ENCODE measurements at regions not wholly inside any gene's neighbourhood (a gene's known extent, or its start where the extent isn't known, plus 50 kb on each side); places are given as distances from the start of the nearest gene placed in this dataset.
A peak's percentile ranks its signal among the peaks of the same experiment; 100 is the strongest.

DNA sequence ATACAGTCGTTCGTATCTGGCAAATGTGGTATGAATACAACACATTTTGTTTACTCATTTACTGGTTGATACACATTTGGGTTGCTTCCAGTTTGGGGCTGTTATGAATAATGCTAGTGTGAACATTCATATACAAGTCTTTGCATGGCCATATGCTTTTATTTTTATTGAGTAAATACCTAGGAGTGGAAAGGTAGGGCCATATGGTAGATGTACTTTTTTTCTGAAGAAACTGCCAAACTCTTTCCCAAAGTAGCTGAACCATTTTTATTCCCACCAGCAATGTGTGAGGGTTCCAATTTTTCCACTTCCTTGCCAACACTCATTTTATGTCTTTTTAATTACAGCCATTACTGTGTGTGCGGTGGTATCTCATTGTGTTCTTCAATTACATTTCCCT lies 496.2 kb upstream of the NRXN1 start:
- DNase-seq = no peak

DNA sequence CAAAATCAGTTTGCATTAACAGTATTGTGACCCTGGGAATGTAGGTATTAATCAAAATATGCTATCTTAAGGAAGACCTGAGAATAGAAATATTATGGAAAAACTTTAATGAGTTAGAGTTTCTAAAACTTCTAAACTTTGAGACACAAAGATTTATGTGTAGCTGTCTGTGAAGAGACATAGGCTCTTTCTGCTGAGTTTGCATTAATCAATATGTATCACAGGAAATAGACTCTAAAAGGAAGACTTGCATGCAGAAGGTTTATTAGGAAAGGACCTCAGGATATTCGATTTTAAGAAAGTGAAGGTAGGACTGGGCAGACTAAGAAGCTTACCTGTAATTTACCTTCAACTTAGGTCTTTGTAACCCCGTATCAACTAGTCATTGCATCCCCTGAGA lies 494.8 kb upstream of the NRXN1 start:
- no peak for DNase-seq

DNA sequence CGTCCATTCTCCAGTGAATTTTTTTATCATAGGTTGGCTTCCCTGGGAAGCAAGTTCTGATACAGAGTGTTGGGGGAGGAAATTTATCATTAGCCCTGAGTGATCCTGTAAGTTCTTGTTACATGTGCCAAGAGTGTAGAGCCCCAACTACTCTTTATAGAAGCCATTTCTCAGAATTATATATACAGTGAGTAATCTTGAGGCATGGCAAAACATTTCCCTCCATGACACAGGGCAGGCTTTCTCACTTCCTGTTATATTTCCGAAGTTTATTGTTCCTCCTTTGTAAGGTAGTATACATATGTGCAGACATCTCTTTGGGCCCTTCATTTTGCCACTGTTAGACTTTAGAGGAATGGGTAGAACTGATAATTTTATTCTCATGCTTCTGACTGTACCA lies 484.7 kb upstream of the NRXN1 start:
- DNase-seq = peak; percentile 5

DNA sequence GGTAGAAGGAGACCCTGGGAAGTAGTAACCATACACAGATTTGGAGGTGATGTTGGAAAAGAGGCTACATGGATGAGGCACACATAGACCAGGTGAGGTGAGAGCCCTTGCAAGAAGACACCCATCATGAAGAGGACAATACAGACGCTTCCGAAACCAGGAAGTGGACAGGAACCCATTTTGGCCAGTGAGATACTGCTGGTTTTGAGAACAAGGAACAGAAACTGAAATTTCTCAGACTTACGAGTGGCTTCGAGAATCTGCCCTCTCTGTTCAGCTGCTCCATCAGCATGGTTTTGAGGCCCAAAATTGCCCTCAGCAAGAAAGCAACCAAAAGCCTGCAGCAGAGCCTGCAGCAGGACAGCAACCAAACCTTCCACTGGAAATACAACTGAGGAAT lies 479.1 kb upstream of the NRXN1 start:
- peak; percentile 35 for DNase-seq

DNA sequence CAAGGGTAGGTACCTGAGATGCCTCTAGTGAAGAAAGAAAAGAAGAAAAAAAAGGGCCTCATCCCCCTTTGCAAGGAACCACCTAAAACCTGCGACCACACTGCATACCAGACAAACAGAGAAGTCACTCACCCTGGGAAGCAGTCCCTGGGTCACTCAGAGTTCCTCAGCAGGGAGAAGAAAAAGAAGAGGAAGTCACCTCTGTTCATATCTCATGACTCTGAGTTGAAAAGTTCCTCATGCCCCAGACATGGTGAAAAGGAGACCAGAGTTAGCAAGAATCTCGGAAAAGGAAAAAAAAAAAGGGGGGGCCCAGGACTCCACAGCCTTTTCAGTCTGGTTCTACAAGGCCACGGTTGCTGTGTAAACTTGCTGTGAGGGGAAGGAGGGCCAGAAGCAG lies 478.4 kb upstream of the NRXN1 start:
- DNase-seq = peak; percentile 37

DNA sequence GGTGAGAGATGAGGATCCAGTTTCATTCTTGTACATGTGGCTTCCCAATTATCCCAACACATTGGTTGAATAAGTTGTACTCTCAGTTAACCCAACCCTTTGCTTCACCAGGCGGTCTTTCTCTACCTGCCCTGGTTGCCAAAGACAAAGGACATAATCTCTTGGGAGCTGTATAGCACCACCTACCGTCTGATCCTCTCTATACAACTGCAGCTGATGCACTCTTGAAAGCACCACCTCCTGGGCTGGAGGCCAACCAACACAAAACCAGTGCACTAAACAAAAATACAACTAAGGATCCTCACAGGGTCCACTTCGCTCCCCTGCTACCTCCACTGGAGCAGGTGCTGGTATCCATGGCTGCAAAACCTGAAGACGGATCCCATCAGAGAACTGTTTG lies 473.6 kb upstream of the NRXN1 start:
- no peak for DNase-seq

DNA sequence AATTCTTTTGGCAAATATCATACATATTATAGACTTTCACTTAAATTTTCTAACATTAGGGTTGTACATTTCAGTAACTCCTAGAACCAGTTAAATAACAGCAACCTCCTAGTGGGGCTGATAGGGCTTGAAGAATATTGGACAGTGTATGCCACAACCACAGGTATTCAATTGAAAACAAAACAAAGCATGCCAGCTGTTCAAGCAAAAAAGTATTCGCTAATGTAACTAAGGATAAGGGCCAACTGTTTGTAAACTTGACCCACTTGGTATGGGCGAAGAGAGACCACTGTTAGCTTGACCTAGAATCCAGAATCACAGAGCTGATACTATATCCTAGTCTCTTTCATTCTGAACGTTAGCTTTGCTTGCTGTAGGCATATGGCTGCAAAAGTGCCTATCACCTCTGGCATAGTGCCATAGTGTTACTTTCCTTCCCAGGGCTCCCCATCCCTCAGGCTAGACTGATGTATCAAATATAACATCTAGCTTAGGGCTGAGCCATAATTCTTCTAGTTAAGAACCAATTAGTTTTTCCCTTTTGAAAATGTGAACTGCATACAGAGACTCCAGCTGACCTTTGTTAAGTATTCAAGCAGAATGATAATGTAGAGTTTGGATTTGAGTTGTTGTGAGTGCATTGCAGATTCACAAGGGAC lies 458.8 kb upstream of the NRXN1 start:
- DNase-seq = no peak

DNA sequence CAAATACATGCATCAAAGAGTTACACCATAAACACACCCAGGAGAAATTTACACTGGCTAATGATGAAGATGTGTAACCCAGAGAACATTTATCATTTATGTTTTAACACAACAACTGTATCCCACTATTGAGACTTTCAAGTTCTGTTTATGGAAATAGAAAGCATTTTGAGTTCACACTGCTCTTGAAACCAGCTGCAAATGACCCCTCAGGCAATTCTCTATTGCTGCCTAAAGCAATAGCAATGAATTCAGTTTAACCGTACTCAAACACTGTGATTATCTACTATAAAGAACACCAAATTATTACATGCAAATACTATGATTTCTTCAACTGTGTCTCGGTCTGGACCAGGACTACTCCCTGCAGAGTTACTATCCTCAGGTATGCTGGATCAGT lies 452.7 kb upstream of the NRXN1 start:
- no peak for DNase-seq

DNA sequence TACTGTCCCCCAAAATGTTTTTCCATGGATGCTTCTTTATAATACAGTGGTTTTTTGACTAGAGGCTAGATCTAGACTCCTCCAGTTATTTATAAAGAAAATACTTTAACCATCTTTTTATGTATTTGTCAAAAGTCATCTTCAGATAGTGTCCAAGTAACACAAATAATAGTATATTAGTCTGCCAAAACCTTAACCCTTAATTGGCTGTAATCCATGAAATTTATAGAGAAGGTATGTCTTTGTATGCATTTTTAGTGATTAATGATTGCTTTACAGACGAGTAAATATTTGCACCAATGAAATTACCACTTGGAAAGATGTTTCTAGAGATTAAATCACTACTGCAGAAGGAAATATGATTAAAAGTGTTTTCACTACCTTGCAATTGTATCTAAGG lies 451.8 kb upstream of the NRXN1 start:
- no peak for DNase-seq

DNA sequence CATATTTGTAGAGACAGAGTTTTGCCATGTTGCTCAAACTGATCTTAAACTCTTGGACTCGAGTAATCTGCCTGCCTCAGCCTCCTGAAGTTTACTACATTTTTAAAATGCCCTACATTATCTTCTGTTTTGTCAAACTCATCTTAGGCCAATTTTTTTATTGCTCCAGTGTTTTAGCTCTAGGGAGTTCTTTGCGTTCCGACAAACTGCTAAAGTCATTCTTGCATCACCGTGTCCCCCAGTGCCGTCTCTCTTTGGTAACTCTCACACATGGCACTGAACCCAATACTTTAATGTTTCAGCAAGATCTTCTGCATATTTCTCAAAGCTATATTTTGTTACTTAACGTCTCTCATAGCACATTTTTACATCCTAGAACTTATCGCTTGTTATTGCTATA lies 440.9 kb upstream of the NRXN1 start:
- no peak for DNase-seq

DNA sequence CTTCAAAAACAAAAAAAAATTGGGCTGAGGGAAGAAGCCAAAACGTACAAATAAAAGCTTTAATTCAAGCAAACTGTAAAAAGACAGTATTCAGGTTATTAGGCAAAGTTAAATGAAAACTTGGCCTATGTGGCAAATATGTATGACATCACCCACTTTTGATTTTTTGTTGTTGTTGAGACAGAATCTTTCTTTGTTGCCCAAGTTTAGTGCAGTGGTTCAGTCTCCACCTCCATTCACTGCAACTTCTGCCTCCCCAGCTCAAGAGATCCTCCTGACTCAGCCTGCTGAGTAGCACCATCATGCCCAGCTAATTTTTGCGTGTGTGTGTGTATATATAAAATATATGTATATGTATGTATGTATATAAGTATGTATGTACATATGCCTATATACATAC lies 440.4 kb upstream of the NRXN1 start:
- no peak for DNase-seq

DNA sequence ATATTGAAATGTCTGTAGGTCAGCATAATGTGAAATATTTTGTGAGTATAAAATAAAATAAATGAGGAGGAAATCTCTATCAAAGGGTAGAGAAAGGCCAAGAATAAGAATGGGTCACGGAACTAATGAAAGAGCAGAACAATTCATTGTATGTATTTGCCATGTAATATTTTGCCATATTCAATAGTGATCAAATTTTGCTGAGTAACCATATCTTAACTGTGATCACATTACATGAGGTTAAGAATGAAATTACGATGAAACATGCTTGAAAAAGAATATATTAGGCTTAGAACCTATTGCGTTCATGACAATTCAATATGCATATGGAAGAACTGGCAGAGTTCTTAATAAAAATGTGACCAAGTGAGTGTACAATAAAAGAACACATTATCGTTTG lies 437.2 kb upstream of the NRXN1 start:
- no peak for DNase-seq

DNA sequence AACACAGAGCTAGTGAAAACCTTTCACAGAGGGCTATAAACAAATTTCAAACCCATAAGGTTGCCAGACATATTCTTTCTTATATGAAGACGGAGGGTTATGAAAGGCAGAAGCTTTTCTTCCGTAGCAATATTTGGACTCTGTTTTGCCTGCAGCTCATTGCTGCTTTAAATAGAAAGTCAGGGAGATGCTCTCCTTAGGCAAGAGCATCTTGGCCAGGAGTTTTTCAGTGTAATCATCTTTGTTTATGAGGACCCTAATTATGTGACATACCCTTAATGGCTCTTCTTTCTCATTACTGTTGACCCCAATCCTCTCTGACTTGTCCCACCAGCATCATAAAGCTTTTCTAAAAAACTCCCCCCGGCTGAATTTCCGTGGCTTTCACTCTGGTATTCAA lies 433.4 kb upstream of the NRXN1 start:
- DNase-seq = no peak

DNA sequence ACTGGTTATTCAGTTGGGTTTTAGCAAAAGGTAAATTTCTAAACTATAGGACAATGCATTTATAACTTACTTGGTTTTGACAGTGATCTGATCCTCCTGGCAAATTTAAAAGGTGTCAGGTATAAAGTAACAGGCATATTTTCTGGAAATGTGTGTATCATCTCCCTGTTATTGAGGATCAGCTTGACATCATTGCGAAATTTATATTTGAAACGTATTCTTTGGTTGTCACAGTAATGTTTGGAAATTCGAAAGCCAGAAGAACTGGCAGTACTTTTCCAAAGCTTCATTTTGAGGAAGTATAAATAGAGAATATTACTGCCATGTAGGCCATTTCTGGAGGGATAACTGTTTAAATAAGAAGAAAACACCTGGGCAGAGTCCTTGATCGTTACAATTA lies 422.2 kb upstream of the NRXN1 start:
- DNase-seq = no peak

DNA sequence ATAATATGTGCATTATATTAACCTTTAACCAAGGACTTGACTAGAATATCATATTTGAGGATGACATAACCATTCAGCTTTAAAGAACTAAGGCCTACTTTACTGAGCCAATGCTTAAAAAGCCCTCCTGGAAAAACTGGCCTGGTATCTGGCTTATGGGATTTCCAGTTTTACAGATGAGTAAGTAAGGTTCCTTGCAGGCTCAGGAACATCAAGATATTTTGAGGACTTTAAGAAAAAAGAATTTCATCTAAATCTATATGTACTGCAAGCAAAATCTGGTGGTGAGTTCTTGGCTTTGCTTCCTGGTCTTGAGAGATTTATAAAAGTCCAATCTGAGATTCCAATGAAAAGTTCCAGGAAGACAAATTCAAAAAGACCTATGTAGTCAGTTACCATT lies 417.0 kb upstream of the NRXN1 start:
- DNase-seq = no peak

DNA sequence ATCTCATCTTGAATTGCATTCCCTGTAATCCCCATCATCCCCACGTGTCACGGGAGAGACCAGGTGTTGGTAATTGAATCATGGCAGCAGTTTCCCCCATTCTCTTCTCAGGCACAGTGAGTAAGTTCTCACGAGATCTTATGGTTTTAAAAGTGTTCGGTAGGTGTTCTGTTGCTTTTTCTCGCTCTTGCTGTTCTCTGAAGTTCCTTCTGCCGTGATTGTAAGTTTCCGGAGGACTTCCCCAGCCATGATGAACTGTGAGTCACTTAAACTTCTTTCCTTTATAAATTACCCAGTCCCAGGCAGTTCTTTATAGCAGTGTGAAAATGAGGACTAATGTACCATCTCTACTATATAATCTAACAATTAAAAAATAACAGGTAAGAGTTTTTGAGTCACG lies 409.9 kb upstream of the NRXN1 start:
- no peak for DNase-seq

DNA sequence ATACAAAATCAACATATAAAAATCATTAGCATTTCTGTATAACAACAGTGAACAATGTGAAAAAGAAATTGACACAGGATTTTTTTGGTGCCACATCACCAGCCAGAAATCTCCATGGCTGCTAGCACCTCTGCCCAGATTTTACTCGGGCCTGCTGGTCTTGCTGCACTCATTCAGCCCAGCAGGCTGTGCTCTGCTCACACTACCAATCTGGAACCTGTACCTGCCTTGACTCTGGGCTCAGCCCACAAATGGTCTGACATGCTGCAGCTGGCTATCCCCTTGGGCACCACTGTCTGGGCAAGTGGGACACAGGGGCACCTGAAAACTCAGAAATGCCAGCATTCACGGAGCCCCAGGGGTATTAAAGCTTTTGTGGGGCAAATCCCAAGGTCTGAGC lies 392.5 kb upstream of the NRXN1 start:
- no peak for DNase-seq

DNA sequence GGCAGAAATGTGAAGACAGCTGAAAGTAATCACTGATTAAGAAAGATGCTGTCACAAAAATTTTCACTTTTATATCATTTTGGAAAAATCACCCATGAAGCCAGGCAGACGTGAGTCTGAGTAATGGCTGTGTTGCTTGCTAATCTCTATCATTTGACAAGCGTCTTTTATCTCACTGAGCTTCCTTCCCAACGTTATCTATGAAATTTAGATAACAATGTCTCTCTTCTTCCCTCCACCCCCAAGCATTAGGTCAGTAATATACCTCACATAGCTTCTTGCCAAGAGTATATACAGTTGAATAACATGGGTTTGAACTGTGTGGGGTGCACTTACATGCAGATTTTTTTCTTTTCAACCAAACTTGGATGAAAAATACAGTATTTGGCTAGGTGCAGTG lies 388.6 kb upstream of the NRXN1 start:
- no peak for DNase-seq

DNA sequence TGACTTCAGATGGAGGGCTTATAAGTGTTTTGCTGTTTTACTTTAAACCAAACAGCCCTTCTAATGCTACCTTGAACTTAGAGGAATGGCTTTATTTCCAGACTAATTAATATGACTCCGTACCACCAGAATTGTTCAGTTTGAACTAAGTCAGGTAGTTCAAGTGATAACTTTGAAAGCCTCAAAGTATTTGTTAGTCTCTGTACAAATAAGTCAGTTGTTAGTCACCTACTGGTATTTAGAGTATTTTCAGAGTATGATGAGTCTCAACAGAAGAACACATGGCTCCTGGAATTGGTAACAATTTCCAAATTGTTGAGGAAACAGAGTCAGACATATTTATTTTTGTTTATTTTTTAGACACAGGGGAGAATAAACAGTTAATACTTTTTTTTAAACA lies 381.8 kb upstream of the NRXN1 start:
- DNase-seq = no peak

DNA sequence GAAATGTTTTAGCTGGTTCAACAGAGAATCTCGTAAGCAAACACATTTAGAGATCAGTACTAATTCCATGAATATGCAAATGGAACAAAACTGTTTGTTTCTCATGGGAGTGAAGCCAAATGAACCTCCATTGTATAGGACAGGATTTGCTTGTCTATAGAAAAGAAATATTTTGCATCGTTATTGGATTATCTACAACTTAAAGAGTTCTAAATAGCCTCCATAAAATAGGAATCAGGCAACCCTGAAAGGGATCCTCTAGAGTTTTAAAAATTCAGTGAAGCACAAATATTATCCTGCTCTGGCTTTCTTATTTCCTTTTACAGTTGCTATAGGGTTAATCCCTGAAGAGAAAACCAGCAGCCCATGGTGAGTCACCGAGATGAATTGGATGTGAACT lies 378.4 kb upstream of the NRXN1 start:
- no peak for DNase-seq

DNA sequence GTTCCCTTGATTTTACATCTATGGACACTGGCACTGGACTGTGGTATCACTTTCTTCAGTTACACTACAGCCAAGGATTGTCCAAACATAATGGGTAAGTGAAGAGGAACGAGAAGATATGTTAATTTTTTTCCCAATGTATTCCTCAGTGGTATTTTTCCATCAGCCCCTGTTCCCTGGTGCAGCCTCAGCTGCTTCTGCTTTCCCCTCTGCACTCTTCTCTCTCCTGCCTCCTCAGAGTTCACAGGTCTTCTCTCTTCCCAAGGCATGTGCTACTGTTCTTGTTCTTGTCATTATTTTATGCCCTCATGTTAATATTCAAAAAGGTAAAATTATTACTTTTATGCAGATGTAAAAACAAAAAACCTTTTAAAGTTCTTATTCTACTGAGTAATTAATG lies 378.0 kb upstream of the NRXN1 start:
- DNase-seq = no peak

DNA sequence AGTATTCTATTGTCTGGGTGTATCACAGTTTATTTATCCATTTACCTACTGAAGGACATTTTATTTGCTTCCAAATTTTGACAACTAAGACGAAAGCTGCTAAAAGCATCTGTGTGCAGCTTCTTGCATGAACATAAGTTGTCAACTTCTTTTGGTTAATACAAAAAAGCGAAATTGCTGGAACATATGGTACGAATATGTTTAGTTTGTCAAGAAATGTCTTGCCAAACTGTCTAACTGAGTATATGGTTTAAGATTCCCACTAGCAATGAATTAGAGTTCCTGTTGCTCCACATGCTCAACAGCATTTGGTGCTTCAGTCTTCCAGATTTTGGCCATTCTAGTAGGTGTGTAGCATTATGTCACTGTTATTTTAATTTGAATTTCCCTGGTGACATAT lies 372.3 kb upstream of the NRXN1 start:
- DNase-seq = no peak

DNA sequence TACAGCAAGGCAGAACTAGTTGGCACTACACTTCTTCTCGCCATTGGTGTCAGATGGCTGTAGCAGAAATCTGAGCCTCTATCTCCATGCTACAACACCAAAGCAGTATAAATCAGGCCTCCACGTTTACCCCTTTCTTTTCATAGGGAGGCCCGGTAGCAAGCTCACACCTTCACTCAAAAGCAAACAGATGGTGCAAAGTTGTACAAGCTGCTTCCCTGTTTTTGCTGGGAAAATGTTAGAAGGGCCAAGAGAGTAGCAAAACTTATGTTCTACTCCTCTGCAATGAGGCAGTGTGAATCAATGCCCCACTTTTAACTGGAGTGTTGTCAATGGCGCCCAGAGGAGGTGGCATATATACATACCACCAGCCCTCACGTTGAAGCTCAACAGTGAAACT lies 369.6 kb upstream of the NRXN1 start:
- no peak for DNase-seq

DNA sequence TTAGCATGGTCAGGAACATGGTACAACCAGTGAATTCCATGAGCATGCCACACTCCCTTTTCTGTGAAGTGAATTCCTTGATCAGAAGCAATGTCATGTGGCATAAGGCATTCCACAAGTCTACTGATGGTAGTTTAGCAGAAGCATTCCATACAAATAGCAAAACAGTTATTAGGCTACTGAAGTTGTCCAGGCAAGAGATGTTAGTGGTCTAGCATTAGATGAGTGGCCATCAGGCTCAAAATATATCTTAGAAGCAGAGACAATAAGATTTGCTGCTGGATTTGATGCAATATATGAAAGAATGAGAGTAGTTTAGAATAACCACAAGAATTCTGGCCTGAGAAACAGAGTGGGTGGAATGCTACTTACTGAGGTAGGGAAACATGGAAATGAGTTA lies 355.3 kb upstream of the NRXN1 start:
- DNase-seq = no peak

DNA sequence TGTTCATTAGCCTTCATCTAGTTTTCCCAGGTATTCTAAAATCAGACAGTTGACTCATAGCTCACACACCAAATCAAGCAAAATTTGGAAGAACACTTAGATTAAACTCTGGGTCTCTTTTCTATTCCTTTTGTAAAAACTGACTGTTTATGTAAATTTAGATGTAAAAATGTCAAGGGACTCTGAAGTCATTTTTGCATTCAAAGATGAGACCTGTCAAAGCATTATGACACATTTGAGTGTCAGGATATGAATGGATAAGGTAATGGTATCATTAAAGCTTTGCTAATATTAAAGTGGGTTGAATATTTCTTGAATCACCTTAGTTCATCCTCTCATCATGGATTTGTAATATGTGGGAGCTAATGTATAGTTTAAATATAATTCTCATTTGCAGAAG lies 348.1 kb upstream of the NRXN1 start:
- DNase-seq = no peak

DNA sequence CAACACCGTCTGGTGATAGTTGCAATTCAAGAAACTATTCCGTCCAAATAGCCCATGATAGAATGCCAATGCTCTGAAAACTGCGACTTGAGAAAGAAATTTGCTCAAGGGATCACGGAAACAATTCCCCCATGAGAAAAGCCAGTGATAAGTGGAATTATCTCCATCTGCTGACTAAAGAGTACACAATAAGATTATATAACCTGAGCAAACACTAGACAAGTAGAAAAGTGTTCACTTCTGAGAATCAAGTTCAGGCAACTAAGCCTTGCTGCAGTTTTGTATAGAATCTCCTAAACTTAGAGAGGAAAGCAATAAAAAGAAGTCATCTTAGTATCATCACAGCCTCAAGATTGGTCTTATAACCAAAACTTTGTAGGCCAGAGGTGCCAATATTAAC lies 336.3 kb upstream of the NRXN1 start:
- no peak for DNase-seq
